ENCODE measurements at regions not wholly inside any gene's neighbourhood (a gene's known extent, or its start where the extent isn't known, plus 50 kb on each side); places are given as distances from the start of the nearest gene placed in this dataset.

GRCh38 chr12:85572956-85573355, 263.3 kb downstream of the RASSF9 start:
- Mint-ChIP-seq H3K9me3 (no peaks in the 10 kb centered on the region), H3K4me1 (peaks cover 4% of the 10 kb centered on the region)
- TF ChIP-seq, protein P1, sequence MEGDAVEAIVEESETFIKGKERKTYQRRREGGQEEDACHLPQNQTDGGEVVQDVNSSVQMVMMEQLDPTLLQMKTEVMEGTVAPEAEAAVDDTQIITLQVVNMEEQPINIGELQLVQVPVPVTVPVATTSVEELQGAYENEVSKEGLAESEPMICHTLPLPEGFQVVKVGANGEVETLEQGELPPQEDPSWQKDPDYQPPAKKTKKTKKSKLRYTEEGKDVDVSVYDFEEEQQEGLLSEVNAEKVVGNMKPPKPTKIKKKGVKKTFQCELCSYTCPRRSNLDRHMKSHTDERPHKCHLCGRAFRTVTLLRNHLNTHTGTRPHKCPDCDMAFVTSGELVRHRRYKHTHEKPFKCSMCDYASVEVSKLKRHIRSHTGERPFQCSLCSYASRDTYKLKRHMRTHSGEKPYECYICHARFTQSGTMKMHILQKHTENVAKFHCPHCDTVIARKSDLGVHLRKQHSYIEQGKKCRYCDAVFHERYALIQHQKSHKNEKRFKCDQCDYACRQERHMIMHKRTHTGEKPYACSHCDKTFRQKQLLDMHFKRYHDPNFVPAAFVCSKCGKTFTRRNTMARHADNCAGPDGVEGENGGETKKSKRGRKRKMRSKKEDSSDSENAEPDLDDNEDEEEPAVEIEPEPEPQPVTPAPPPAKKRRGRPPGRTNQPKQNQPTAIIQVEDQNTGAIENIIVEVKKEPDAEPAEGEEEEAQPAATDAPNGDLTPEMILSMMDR (IDR thresholded peaks at IDR 0.05; ENCODE audit: unreplicated experiment in 3 of 3) = no peak

DNA sequence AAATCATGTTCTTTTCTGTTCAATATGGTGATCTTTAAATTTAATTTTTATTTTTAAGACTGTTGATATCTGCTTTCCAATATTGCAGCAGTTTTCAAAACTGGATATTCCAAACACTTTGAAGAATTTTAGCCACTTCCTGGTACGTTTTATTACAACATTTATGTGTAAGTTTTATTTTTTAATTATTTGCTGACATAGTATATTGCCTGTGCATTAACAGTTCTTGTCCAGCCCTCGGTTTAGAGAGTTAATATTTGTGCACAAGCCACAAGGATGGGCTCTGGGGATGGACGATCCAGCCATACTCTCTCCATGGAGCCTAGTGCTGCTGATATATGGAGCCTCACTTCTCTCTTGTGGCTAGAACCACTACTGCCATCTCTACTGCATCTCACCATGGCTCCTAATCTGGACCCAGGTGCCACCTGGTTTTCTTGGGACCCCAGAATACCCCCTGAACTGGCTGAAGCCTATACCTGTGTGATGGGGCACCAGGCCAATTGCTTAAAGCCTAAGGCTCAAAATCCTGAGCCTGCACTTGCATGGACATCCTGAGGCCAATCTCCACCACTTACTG, 262.5 kb downstream of the RASSF9 start:
- Mint-ChIP-seq H3K36me3 (ENCODE audit: low read depth) (no peaks in the 10 kb centered on the region), H3K4me1 (peaks cover 4% of the 10 kb centered on the region), H3K4me3 (no peak overlapping the region), H3K27me3 (ENCODE audit: low read depth) (no peaks in the 10 kb centered on the region), H3K27ac (no peak overlapping the region), H3K9me3 (no peaks in the 10 kb centered on the region)
- TF ChIP-seq, protein P1 (IDR thresholded peaks at IDR 0.05; ENCODE audit: unreplicated experiment in 3 of 3) = no peak

More at GRCh38 chr12:85572956-85573355, 263.3 kb downstream of the RASSF9 start:
- Mint-ChIP-seq H3K27ac (no peak overlapping the region), H3K36me3 (ENCODE audit: low read depth) (no peaks in the 10 kb centered on the region), H3K4me3 (no peak overlapping the region), H3K27me3 (ENCODE audit: low read depth) (no peaks in the 10 kb centered on the region)

DNA sequence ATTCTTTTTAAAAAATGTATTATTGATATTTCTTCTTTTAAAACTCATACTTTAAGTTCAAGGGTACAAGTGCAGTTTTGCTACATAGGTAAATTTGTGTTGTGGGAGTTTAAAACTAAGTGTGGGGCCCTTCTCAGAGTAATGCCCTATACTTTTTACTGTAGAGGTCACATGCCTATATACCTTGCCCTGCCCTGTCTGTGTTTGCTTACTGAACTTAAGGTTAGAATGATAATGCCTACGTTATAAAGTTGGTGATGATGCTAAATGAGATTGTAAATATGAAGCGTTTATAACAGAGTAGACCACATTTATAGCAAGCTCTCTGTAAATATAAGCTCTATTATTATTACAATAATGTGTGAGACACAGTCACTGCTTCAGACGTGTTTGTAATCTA, 261.9 kb downstream of the RASSF9 start:
- Mint-ChIP-seq H3K36me3 (ENCODE audit: low read depth) (no peaks in the 10 kb centered on the region), H3K27ac (no peak overlapping the region), H3K27me3 (ENCODE audit: low read depth) (no peaks in the 10 kb centered on the region), H3K4me3 (no peak overlapping the region), H3K9me3 (no peaks in the 10 kb centered on the region), H3K4me1 (peaks cover 4% of the 10 kb centered on the region)
- TF ChIP-seq, protein P1 (IDR thresholded peaks at IDR 0.05; ENCODE audit: unreplicated experiment in 3 of 3) = no peak

DNA sequence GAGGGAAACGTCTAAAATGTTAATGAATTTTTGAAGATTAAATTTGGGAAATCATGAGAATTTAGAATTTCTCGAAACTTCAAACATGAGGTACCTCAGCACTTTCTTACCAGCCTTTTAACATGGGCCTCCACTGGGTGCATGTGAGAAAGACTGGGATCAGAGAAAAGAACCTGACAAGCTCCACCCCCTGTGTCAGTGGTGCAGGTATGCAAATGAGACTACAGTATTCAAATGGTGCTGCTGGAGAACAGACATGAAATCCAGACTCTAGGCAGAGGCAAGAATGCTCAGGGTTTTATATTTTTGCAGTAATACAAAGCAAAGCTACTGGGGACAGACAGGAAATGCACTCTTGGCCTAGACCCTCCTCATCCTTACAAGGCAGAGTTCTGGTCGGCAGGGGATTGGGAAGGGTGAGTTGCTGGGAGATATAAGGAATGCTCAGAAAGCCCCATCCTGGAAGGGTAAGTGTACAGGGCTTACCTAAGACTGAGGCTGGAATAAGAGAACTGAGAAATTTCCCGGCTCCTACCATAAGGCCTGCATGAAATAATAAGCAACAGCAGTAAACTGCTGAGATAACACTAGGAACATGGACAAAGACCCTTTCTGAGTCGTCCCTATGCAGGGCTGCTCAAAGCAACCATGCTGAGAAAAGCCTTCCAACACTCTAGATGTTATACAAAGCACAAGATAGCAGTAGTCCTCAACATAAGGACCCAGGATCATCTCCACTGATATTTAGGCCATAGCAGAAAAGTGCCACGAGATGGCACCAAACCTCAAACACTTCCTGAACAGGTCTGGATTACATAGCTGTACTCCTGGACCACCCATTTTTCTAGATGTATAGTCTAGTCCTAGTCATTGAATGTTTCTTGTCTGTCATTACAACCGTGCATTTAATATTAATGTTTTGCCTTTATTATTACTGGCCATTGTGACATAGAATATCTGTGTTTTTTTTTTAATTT, 260.8 kb downstream of the RASSF9 start:
- H3K36me3 Mint-ChIP-seq (ENCODE audit: low read depth) = no peaks in the 10 kb centered on the region
- H3K4me3 Mint-ChIP-seq = no peak overlapping the region
- H3K27ac Mint-ChIP-seq = no peak overlapping the region
- no peaks in the 10 kb centered on the region for H3K27me3 Mint-ChIP-seq (ENCODE audit: low read depth)
- TF ChIP-seq, protein P1 (IDR thresholded peaks at IDR 0.05; ENCODE audit: unreplicated experiment in 3 of 3) = peak; percentile 64 to 83 (median 82)
- H3K9me3 Mint-ChIP-seq = no peaks in the 10 kb centered on the region
- H3K4me1 Mint-ChIP-seq = peaks cover 4% of the 10 kb centered on the region

- TF ChIP-seq, protein P1 (IDR thresholded peaks at IDR 0.05; ENCODE audit: unreplicated experiment in 3 of 3) = no peak
- Mint-ChIP-seq H3K27me3 (ENCODE audit: low read depth) (no peaks in the 10 kb centered on the region), H3K36me3 (ENCODE audit: low read depth) (no peaks in the 10 kb centered on the region), H3K9me3 (no peaks in the 10 kb centered on the region), H3K27ac (no peak overlapping the region), H3K4me1 (no peaks in the 10 kb centered on the region), H3K4me3 (no peak overlapping the region)
Observed at GRCh38 chr12:85580562-85581168, 255.5 kb downstream of the RASSF9 start.
